BE2C (cell line): ENCODE measurements at regions not wholly inside any gene's neighbourhood (a gene's known extent, or its start where the extent isn't known, plus 50 kb on each side); places are given as distances from the start of the nearest gene placed in this dataset.

ENCODE experiments used
- DNase-seq: peaks from one replicate; pipeline ENCODE4 v3.0.0-alpha.2; 2020
- H3K27me3 ChIP-seq: fragments of 250-450 bp; sonication (Bioruptor Pico); 2 replicates; pipeline ENCODE4 v1.5.1; 2020; ENCODE audit warnings: mild to moderate bottlenecking
- H3K36me3 ChIP-seq: fragments of 250-450 bp; sonication (Bioruptor Pico); 2 replicates; pipeline ENCODE4 v1.5.1; 2020; ENCODE audit warnings: mild to moderate bottlenecking
- H3K4me1 ChIP-seq: fragments of 250-450 bp; sonication (Bioruptor Pico); 2 replicates; pipeline ENCODE4 v1.5.1; 2020
- H3K4me3 ChIP-seq: 2 replicates; pipeline ENCODE4 v1.5.1; 2011; ENCODE audit warnings: low read depth, low read length
- H3K9me3 ChIP-seq: fragments of 250-450 bp; sonication (Bioruptor Pico); 2 replicates; pipeline ENCODE4 v1.5.1; 2020
- CTCF ChIP-seq: IDR thresholded peaks from 2 replicates; pipeline ENCODE4 v1.5.1; 2012; ENCODE audit warnings: mild to moderate bottlenecking, low read depth, low read length

GRCh38 chr12:77160931-77161330 lies 95.6 kb upstream of the E2F7 start:
- no peaks in the 10 kb centered on the region for H3K4me1 ChIP-seq
- H3K4me3 ChIP-seq, result no peak overlapping the region
- no peaks in the 10 kb centered on the region for H3K27me3 ChIP-seq
- no peak for DNase-seq
- no peak for TF ChIP-seq CTCF
- no peaks in the 10 kb centered on the region for H3K36me3 ChIP-seq
- H3K9me3 ChIP-seq, result no peaks in the 10 kb centered on the region

DNA sequence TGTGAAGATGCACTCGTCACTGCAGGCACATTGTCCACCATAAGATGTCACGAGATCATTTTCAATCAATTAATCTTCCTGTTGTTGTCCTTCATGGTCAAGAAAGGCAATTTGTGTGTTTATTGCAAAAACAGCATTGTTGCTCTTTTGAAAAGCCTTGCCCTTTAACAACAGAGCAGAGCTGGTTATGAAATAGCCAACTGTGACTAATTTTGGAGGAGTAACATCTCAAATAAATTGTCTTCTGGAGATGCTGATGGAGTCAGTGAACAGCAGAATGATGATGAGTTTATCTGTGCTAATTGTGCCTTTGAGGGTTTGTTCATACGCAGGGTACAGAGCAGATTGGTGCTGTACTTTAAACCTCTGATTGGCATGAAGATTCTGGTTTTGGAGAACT lies 88.3 kb upstream of the E2F7 start:
- Histone ChIP-seq H3K4me3 (no peak overlapping the region), H3K36me3 (no peaks in the 10 kb centered on the region), H3K9me3 (no peaks in the 10 kb centered on the region), H3K27me3 (no peaks in the 10 kb centered on the region), H3K4me1 (no peaks in the 10 kb centered on the region)
- TF ChIP-seq CTCF, result no peak
- no peak for DNase-seq

DNA sequence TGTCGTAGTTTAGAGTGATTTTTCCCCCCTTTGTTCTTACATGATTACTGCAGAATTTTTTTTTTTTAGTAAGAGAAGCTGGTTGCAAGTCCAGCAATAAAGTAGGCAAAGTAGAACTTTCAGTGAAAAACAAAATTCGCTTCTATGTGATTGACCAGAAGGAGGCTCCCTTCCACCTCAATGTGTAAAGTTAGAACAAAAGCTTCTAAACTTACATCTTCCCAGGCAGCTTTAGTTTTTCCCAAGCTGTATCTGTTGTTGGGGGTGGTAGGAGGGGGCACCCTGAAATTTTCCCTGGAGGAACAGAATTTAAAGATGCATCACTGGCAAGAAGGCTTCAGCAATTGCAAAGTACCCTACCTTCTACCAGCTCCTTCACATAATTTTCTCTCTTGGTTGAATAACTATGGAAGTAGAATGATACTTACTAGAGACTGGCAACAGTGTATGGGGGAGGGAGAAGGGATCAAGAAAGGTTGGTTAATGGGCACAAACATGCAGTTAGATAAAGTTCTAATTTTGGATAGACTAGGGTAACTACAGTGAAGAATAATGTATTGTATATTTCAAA lies 87.3 kb upstream of the E2F7 start:
- no peak overlapping the region for H3K4me3 ChIP-seq
- no peaks in the 10 kb centered on the region for H3K9me3 ChIP-seq
- H3K4me1 ChIP-seq, result no peaks in the 10 kb centered on the region
- no peaks in the 10 kb centered on the region for H3K27me3 ChIP-seq
- no peaks in the 10 kb centered on the region for H3K36me3 ChIP-seq
- no peak for DNase-seq
- peak; percentile 33 for TF ChIP-seq CTCF

- Histone ChIP-seq H3K36me3 (no peaks in the 10 kb centered on the region), H3K4me3 (no peak overlapping the region), H3K4me1 (no peaks in the 10 kb centered on the region), H3K9me3 (no peaks in the 10 kb centered on the region), H3K27me3 (no peaks in the 10 kb centered on the region)
- no peak for DNase-seq
- no peak for TF ChIP-seq CTCF
These were observed 85.7 kb upstream of the E2F7 start for GRCh38 chr12:77151030-77151429.

- no peaks in the 10 kb centered on the region for H3K9me3 ChIP-seq
- H3K36me3 ChIP-seq, result no peaks in the 10 kb centered on the region
- no peaks in the 10 kb centered on the region for H3K4me1 ChIP-seq
- H3K27me3 ChIP-seq, result 0 out of 2 replicates have a peak, but pooled peaks cover 6% of the 10 kb centered on the region
- no peak for TF ChIP-seq CTCF
- DNase-seq, result no peak
- no peak overlapping the region for H3K4me3 ChIP-seq
These were observed 68.2 kb upstream of the E2F7 start for GRCh38 chr12:77133566-77133965.

DNA sequence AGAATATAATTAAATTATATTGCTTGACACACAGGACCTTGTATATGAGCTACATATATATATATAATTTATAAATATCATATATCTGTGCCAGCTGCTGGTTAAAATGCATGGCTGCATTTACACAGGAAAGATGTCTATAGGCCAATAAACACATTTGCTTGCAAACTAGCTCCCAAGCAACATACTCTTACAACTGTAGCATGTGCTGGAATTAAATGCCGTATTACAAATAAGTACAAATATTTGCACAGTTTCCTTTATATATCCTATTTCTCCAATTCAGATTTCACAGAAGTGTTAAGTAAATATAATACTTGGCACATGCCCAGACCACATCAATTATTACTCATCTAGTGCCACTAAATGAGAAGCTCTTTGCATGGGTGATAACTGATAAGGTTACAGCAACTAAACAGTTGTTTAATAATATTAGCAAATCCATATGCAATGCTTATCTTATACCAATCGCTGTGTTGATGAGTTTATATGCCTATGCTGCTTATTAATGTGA lies 66.7 kb upstream of the E2F7 start:
- no peak for TF ChIP-seq CTCF
- Histone ChIP-seq H3K9me3 (no peaks in the 10 kb centered on the region), H3K4me3 (no peak overlapping the region), H3K4me1 (no peaks in the 10 kb centered on the region), H3K36me3 (no peaks in the 10 kb centered on the region), H3K27me3 (0 out of 2 replicates have a peak, but pooled peaks cover 7% of the 10 kb centered on the region)
- no peak for DNase-seq
